ENCODE measurements at regions not wholly inside any gene's neighbourhood (a gene's known extent, or its start where the extent isn't known, plus 50 kb on each side); places are given as distances from the start of the nearest gene placed in this dataset.

DNA sequence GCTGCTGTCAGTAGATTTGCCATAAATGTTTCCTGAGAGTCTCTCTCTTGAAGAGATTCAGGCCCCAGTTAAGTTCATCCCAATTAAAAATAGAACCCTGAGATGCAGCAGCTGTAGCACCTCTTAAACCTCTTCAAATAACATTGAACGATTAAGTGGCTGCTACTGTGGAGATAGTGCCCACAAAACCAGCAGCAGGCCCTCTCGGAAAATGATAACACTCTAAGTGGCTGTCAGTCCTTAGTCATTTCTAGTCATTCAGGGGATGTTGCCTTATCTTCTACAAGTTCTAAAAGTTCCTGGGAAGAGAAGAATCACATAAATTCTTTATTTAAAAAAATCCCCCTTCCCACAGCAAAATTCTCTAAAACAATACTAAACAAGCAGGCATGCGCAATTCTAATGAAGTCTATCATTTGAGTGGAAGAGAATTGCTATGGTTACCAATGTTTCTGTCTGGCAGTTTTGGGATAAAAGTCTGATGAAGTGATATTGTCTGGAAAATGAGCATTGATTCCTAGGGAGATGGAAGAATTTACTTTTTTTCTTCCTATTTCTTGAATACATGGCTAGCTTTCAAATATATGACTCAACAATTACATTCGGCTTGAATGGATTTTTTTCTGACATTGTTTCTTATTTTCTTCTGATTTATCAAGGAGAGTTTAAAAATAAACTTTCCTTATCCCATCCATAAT, 131.9 kb downstream of the TRMT11 start:
- intact Hi-C loops (cut with micrococcal nuclease): no loop called here
- Mint-ChIP-seq H3K36me3 (no peaks in the 10 kb centered on the region), H3K4me3 (no peak overlapping the region), H3K4me1 (no peaks in the 10 kb centered on the region), H3K27me3 (ENCODE audit: low read depth in 3 of 3) (no peaks in the 10 kb centered on the region), H3K27ac (no peak overlapping the region), H3K9me3 (no peaks in the 10 kb centered on the region)
- Histone ChIP-seq H3K4me2 (replicated peaks; ENCODE audit: extremely low read depth, low read length, poor library complexity, severe bottlenecking) (no peak overlapping the region), H3K4me3 (replicated peaks in 1 of 3; ENCODE audit: low read depth in 2 of 3, low read length in 3 of 3) (no peak overlapping the region), H3K4me1 (ENCODE audit: control insufficient read depth in 1 of 2, insufficient read depth in 2 of 2, low read length in 2 of 2) (no peaks in the 10 kb centered on the region), H3K79me2 (ENCODE audit: insufficient read depth, low read length) (no peaks in the 10 kb centered on the region), H3K27ac (ENCODE audit: low read depth in 1 of 2, low read length in 2 of 2) (no peak overlapping the region), H3K36me3 (replicated peaks in 1 of 2; ENCODE audit: control insufficient read depth in 1 of 2, insufficient read depth in 2 of 2, low read length in 2 of 2) (no peaks in the 10 kb centered on the region), H3K27me3 (ENCODE audit: control insufficient read depth in 2 of 2, insufficient read depth in 2 of 2, low read length in 2 of 2) (no peaks in the 10 kb centered on the region), H4K20me1 (ENCODE audit: insufficient read depth, low read length) (no peaks in the 10 kb centered on the region), H2AFZ (ENCODE audit: insufficient read depth, low read depth, low read length, poor library complexity, severe bottlenecking) (no peak overlapping the region), H3K9ac (ENCODE audit: insufficient read depth, low read length, poor library complexity, severe bottlenecking) (no peak overlapping the region), H3K9me3 (replicated peaks in 1 of 2; ENCODE audit: control insufficient read depth in 1 of 2, insufficient read depth in 1 of 2, low read length in 2 of 2) (no peaks in the 10 kb centered on the region)
- no CpG with 5 or more reads among the region's 4 CpGs for WGBS (ENCODE audit: insufficient coverage)
- TF ChIP-seq, protein P1, sequence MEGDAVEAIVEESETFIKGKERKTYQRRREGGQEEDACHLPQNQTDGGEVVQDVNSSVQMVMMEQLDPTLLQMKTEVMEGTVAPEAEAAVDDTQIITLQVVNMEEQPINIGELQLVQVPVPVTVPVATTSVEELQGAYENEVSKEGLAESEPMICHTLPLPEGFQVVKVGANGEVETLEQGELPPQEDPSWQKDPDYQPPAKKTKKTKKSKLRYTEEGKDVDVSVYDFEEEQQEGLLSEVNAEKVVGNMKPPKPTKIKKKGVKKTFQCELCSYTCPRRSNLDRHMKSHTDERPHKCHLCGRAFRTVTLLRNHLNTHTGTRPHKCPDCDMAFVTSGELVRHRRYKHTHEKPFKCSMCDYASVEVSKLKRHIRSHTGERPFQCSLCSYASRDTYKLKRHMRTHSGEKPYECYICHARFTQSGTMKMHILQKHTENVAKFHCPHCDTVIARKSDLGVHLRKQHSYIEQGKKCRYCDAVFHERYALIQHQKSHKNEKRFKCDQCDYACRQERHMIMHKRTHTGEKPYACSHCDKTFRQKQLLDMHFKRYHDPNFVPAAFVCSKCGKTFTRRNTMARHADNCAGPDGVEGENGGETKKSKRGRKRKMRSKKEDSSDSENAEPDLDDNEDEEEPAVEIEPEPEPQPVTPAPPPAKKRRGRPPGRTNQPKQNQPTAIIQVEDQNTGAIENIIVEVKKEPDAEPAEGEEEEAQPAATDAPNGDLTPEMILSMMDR (IDR thresholded peaks at IDR 0.05): no peak
- no peak for DNase-seq

DNA sequence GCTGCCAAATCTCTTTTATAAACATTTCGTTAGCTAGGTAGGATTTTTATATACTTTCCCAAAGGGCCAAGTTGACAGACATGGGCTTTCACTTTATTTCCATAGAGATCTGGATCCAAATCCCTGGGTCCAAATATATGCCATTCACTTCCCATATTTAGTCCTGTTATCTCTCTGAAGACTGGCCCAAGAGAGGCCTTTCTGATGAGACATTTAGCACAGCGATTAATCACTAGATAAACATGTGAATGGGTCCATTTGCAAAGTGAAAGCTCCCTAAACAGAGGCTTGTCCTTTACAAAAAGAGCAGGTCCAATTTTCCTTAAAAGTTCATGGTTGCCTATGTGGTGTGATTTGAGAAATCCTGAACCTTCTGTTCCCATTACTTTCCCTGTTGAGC, 132.6 kb downstream of the TRMT11 start:
- Histone ChIP-seq H3K79me2 (ENCODE audit: insufficient read depth, low read length) (no peaks in the 10 kb centered on the region), H3K9ac (ENCODE audit: insufficient read depth, low read length, poor library complexity, severe bottlenecking) (no peak overlapping the region), H3K27ac (ENCODE audit: low read depth in 1 of 2, low read length in 2 of 2) (no peak overlapping the region), H3K4me3 (replicated peaks in 1 of 3; ENCODE audit: low read depth in 2 of 3, low read length in 3 of 3) (no peak overlapping the region), H3K9me3 (replicated peaks in 1 of 2; ENCODE audit: control insufficient read depth in 1 of 2, insufficient read depth in 1 of 2, low read length in 2 of 2) (no peaks in the 10 kb centered on the region), H3K27me3 (ENCODE audit: control insufficient read depth in 2 of 2, insufficient read depth in 2 of 2, low read length in 2 of 2) (no peaks in the 10 kb centered on the region), H3K4me1 (ENCODE audit: control insufficient read depth in 1 of 2, insufficient read depth in 2 of 2, low read length in 2 of 2) (no peaks in the 10 kb centered on the region), H3K36me3 (replicated peaks in 1 of 2; ENCODE audit: control insufficient read depth in 1 of 2, insufficient read depth in 2 of 2, low read length in 2 of 2) (no peaks in the 10 kb centered on the region), H2AFZ (ENCODE audit: insufficient read depth, low read depth, low read length, poor library complexity, severe bottlenecking) (no peak overlapping the region), H3K4me2 (replicated peaks; ENCODE audit: extremely low read depth, low read length, poor library complexity, severe bottlenecking) (no peak overlapping the region), H4K20me1 (ENCODE audit: insufficient read depth, low read length) (no peaks in the 10 kb centered on the region)
- WGBS (ENCODE audit: insufficient coverage): 80% methylated on average over 1 of the region's 2 CpGs
- H3K36me3 Mint-ChIP-seq: no peaks in the 10 kb centered on the region
- no peak overlapping the region for H3K4me3 Mint-ChIP-seq
- H3K27ac Mint-ChIP-seq: no peak overlapping the region
- no peaks in the 10 kb centered on the region for H3K27me3 Mint-ChIP-seq (ENCODE audit: low read depth in 3 of 3)
- intact Hi-C loops (cut with micrococcal nuclease): no loop called here
- H3K4me1 Mint-ChIP-seq: no peaks in the 10 kb centered on the region
- H3K9me3 Mint-ChIP-seq: no peaks in the 10 kb centered on the region
- TF ChIP-seq, protein P1 (IDR thresholded peaks at IDR 0.05): no peak
- DNase-seq: no peak
